HepG2 (cell line): ENCODE measurements at regions not wholly inside any gene's neighbourhood (a gene's known extent, or its start where the extent isn't known, plus 50 kb on each side); places are given as distances from the start of the nearest gene placed in this dataset.
"Not testable (repeated sequence)": the region's sequence is repeated elsewhere in the genome, so short reads cannot be mapped to it uniquely, and the experiment has no call there.

Experiments used
- ATAC-seq: fragments of 200-7000 bp; cut with Tn5 transposase; 3 replicates; pipeline ENCODE4 v1.9.1; 2020; ENCODE audit warnings: mild to moderate bottlenecking, moderate library complexity
- BruUV-seq: library from RNA; stranded (reverse); fragments of 400-500 nt; replicated peaks from 2 replicates; lab custom pipeline; 2021; lab: Mats Ljungman, UMichigan
- CTCF ChIA-PET: fragments of 300-600 bp; formaldehyde crosslinking; extraction: SDS; loops from one replicate; lab custom pipeline; 2021; ENCODE audit warnings: low total read pairs, inconsistent platforms, low intra/inter-chr PET ratio; lab: Yijun Ruan, JAX
- POLR2A ChIA-PET: fragments of 350-600 bp; sonication (Branson Sonifier 250); formaldehyde crosslinking; loops from one replicate; lab custom pipeline; 2020; ENCODE audit warnings: antibody characterized with exemption, inconsistent platforms; lab: Yijun Ruan, JAX
- DNase-seq: peaks from one replicate; pipeline ENCODE4 v3.0.0-alpha.2; 2015; ENCODE audit warnings: low spot score
- FAIRE-seq: peaks from 3 replicates; lab custom pipeline; 2011; peaks lifted over from hg19 to GRCh38; lab: Jason Lieb, UNC
- H2AFZ ChIP-seq: one replicate; pipeline ENCODE4 v1.6.1; 2011; ENCODE audit warnings: low read length, inconsistent platforms
- H3K27ac ChIP-seq: fragments of 300-600 bp; 3 replicates; pipeline ENCODE4 v1.8.0; 2011; ENCODE audit warnings: mixed run types, mild to moderate bottlenecking, mixed read lengths, low read length, inconsistent platforms; ENCODE audit not compliant: insufficient read depth; ENCODE audit errors: extremely low read length
- H3K27me3 ChIP-seq, 2 experiments: fragments of 200-600 bp in 1 of 2; 2 replicates in 1 of 2; 3 replicates in 1 of 2; pipeline versions ENCODE4 v1.6.0 to v1.8.0; 2011; ENCODE audit warnings: low read length in 2 of 2, mild to moderate bottlenecking in 2 of 2, moderate library complexity in 2 of 2, inconsistent platforms in 1 of 2; ENCODE audit not compliant: insufficient read depth in 2 of 2, control insufficient read depth in 1 of 2
- H3K36me3 ChIP-seq, 2 experiments: fragments of 200-600 bp in 1 of 2; replicated peaks in 1 of 2; 2 replicates in 1 of 2; 3 replicates in 1 of 2; pipeline versions ENCODE4 v1.5.1 to v1.8.0; 2011; ENCODE audit warnings: low read length in 2 of 2, inconsistent platforms in 1 of 2; ENCODE audit not compliant: insufficient read depth in 2 of 2, control insufficient read depth in 1 of 2
- H3K4me1 ChIP-seq: 2 replicates; pipeline ENCODE4 v1.5.1; 2012; ENCODE audit warnings: low read length, inconsistent platforms; ENCODE audit not compliant: insufficient read depth
- H3K4me2 ChIP-seq: 2 replicates; pipeline ENCODE4 v1.6.0; 2011; ENCODE audit warnings: low read depth, low read length, inconsistent platforms
- H3K4me3 ChIP-seq, 3 experiments: fragments of 200-600 bp in 1 of 3; sonication (generic), shearing (Covaris generic) in 1 of 3; replicated peaks in 1 of 3; 2 replicates each; pipeline ENCODE4 v1.5.1; 2011 to 2016; ENCODE audit warnings: low read length in 3 of 3, inconsistent platforms in 2 of 3, low read depth in 2 of 3, mild to moderate bottlenecking in 2 of 3, control low read depth in 1 of 3, mixed read lengths in 1 of 3; ENCODE audit not compliant: insufficient read depth in 1 of 3
- H3K79me2 ChIP-seq: one replicate; pipeline ENCODE4 v1.6.1; 2011; ENCODE audit warnings: low read length, inconsistent platforms; ENCODE audit not compliant: insufficient read depth
- H3K9ac ChIP-seq: 2 replicates; pipeline ENCODE4 v1.6.0; 2011; ENCODE audit warnings: mild to moderate bottlenecking, low read depth, low read length, inconsistent platforms; ENCODE audit not compliant: insufficient read depth
- H3K9me3 ChIP-seq: 2 replicates; pipeline ENCODE4 v1.5.1; 2012; ENCODE audit warnings: mild to moderate bottlenecking, low read length
- H4K20me1 ChIP-seq: 2 replicates; pipeline ENCODE4 v1.6.0; 2011; ENCODE audit warnings: inconsistent platforms, mild to moderate bottlenecking, low read length, moderate library complexity; ENCODE audit not compliant: insufficient read depth
- MAFF ChIP-seq: IDR thresholded peaks from 2 replicates; pipeline ENCODE4 v1.6.1; 2011; ENCODE audit warnings: low read depth, low read length, improper control_type of control experiment
- MAFK ChIP-seq, 2 experiments: IDR thresholded peaks in 1 of 2; conservative IDR thresholded peaks in 1 of 2; 2 replicates each; pipeline ENCODE4 v1.6.1; 2011; ENCODE audit warnings: improper control_type of control experiment in 2 of 2, low read length in 2 of 2
- WGBS: methylation state at CpG from one replicate; pipeline ENCODE4 v1.1.6; 2017; ENCODE audit warnings: low lambda C conversion rate; 5-methylcytosine and 5-hydroxymethylcytosine counted together
- in situ Hi-C: cut with HindIII; loops from 2 replicates; pipeline ENCODE4 v1.10.0; 2017; ENCODE audit warnings: low pct_unique_long_range_greater_than_20kb; ENCODE audit not compliant: extremely low pct_ligation_motif_present
- intact Hi-C: fragments of 100-400 bp; cut with micrococcal nuclease; formaldehyde crosslinking; loops from one replicate; pipeline ENCODE4 v1.10.0; 2022; ENCODE audit not compliant: unreplicated experiment

DNA sequence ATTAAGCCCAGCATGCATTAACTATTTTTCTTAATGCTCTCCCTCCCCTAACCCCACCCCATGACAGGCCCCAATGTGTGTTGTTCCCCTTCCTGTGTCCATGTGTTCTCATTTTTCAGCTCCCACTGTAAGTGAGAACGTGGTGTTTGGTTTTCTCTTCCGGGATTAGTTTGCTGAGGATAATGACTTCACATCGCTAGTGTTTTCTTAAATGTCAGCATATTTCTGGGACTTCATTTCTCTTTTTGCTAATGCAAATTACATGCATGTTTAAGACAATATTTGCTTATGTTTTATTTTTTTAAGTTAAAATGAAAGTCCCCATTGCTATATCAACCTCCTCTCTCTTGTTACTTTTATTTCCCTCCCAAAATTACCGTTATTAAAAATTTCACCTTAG is 733.3 kb upstream of the DEFB115 start:
- 24% methylated on average over 4 of the region's 4 CpGs for WGBS
- DNase-seq, in situ Hi-C loops: not testable (repeated sequence)
- TF ChIP-seq MAFF (peak; percentile 41; the same call in 1 of the 2 replicates), MAFK (conservative IDR thresholded peaks at IDR 0.05 in 1 of 2, IDR thresholded peaks at IDR 0.05 in 1 of 2; ENCODE audit: low read length in 2 of 2) (peak; percentile 53 to 62; a peak in 3 of 4 replicates)
- TF ChIP-seq, all 625 proteins: peak for 2; not testable (repeated sequence) for 623
- H2AFZ ChIP-seq, H3K9me3 ChIP-seq, intact Hi-C loops, H3K9ac ChIP-seq, H3K79me2 ChIP-seq, POLR2A ChIA-PET, H4K20me1 ChIP-seq, H3K27ac ChIP-seq, BruUV-seq, H3K4me1 ChIP-seq, ATAC-seq, H3K27me3 ChIP-seq, FAIRE-seq, H3K36me3 ChIP-seq, H3K4me2 ChIP-seq, H3K4me3 ChIP-seq, CTCF ChIA-PET: not testable (repeated sequence)

DNA sequence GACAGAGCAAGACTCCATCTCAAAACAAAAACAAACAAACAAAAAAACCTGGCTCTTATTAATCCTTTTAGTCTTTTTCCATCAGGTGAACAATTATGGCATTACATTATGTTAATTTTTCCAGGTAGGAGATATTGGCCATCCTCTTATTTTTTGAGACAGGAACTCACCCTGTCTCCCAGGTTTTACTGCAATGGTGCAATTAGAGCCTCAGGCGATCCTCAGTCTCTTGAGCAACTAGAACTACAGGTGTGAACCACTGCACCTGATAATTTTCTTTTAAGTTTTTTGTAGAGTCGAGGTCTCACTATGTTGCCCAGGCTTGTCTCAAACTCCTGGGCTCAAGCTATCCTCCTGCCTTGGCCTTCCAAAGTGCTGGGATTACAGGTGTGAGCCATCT is 732.7 kb upstream of the DEFB115 start:
- H3K4me3 ChIP-seq, H3K9me3 ChIP-seq, H3K27ac ChIP-seq, H4K20me1 ChIP-seq, intact Hi-C loops, H3K27me3 ChIP-seq, POLR2A ChIA-PET, H3K4me2 ChIP-seq, DNase-seq, BruUV-seq, H3K36me3 ChIP-seq, H3K9ac ChIP-seq, H3K79me2 ChIP-seq, H2AFZ ChIP-seq, FAIRE-seq, H3K4me1 ChIP-seq, in situ Hi-C loops, ATAC-seq, CTCF ChIA-PET: not testable (repeated sequence)
- WGBS, result 0% methylated on average over 2 of the region's 2 CpGs

DNA sequence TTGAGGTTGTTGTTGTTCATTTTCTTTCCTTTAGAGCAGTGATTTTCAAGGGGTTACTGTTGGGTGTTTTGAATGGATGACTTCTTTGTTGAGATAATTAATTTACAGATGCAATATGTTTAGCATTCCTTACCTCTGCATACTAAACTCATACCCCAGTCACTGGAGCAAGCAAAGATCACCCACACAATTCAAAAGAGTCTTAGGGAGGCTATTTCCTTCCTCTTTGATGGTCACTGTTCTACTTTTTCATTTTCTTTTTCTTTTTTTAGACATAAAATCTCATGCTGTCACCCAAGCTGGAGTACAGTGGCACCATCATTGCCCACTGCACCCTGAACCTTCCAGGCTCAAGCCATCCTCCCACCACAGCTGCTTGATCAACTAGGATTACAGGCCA is 723.8 kb upstream of the DEFB115 start:
- H3K36me3 ChIP-seq, BruUV-seq, H3K4me1 ChIP-seq, ATAC-seq, H4K20me1 ChIP-seq, H3K4me2 ChIP-seq, in situ Hi-C loops, CTCF ChIA-PET, intact Hi-C loops, FAIRE-seq, H3K79me2 ChIP-seq, H3K9ac ChIP-seq, POLR2A ChIA-PET, H2AFZ ChIP-seq, H3K27me3 ChIP-seq, DNase-seq, H3K27ac ChIP-seq: not testable (repeated sequence)
- 0 out of 6 replicates have a peak overlapping the region, but pooled peaks of 1 of the 3 experiments have one; percentile 7 for H3K4me3 ChIP-seq
- H3K9me3 ChIP-seq, result peaks cover 12% of the 10 kb centered on the region

DNA sequence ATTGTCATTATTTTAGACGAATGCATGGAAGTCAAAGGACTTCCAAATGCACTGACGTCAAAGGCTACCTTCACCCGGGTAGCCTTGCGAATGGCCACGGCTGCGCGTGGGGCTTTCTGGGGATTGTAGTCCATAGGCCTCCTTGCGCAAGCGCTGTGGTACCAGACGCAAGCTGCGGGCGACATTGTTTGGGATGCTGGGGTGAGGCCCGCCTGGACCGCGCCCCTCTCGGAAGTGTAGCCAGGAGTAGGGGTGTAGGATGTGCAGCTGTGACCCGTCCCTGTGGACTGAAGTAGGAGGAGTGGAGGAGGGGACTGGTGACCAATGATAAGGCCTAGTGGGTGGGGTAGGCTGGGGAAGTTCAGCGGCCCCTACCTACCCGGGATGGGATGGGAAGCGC is 720.0 kb upstream of the DEFB115 start:
- H2AFZ ChIP-seq, BruUV-seq, FAIRE-seq, H3K36me3 ChIP-seq, H3K79me2 ChIP-seq, DNase-seq, H3K9ac ChIP-seq, intact Hi-C loops, H4K20me1 ChIP-seq, CTCF ChIA-PET, H3K4me2 ChIP-seq, H3K4me1 ChIP-seq, H3K27me3 ChIP-seq, POLR2A ChIA-PET, H3K27ac ChIP-seq, ATAC-seq, in situ Hi-C loops, H3K4me3 ChIP-seq: not testable (repeated sequence)
- WGBS, result 56% methylated on average over 20 of the region's 20 CpGs
- H3K9me3 ChIP-seq, result peaks cover 13% of the 10 kb centered on the region
